ENCODE measurements at regions not wholly inside any gene's neighbourhood (a gene's known extent, or its start where the extent isn't known, plus 50 kb on each side); places are given as distances from the start of the nearest gene placed in this dataset.

- Histone ChIP-seq H3K27ac (ENCODE audit: low read length) (no peak overlapping the region), H4K20me1 (ENCODE audit: insufficient read depth, low read length) (no peaks in the 10 kb centered on the region), H3K9me3 (ENCODE audit: insufficient read depth, low read length, severe bottlenecking) (no peaks in the 10 kb centered on the region), H3K4me1 (ENCODE audit: insufficient read depth, low read length) (no peaks in the 10 kb centered on the region), H3K79me2 (ENCODE audit: insufficient read depth, low read length) (no peaks in the 10 kb centered on the region), H3K27me3 (ENCODE audit: insufficient read depth, low read length, poor library complexity) (no peaks in the 10 kb centered on the region), H2AFZ (ENCODE audit: low read depth, low read length) (no peak overlapping the region), H3K4me3 (ENCODE audit: low read depth in 1 of 2, low read length in 2 of 2) (no peak overlapping the region), H3K4me2 (ENCODE audit: insufficient read depth, low read length) (no peak overlapping the region), H3K9ac (ENCODE audit: low read depth, low read length) (no peak overlapping the region), H3K36me3 (ENCODE audit: insufficient read depth, low read length) (no peaks in the 10 kb centered on the region)
- DNase-seq (no peak), ATAC-seq (ENCODE audit: insufficient read depth, low read depth) (no peak)
- TF ChIP-seq EZH2 (IDR thresholded peaks at IDR 0.05; ENCODE audit: borderline replicate concordance, low read depth, low read length, severe bottlenecking) = no peak
- TF ChIP-seq CTCF (IDR thresholded peaks at IDR 0.05; ENCODE audit: borderline replicate concordance, extremely low read depth, low read length, poor library complexity, severe bottlenecking) = no peak
Measured at GRCh38 chr4:158462611-158463010, 59.1 kb upstream of the RXFP1 start.

Measured in DND-41 (cell line).